ENCODE measurements at regions not wholly inside any gene's neighbourhood (a gene's known extent, or its start where the extent isn't known, plus 50 kb on each side); places are given as distances from the start of the nearest gene placed in this dataset.

GRCh38 chr14:61860294-61860918, 98.2 kb downstream of the SNAPC1 start:
- TF ChIP-seq CTCF (IDR thresholded peaks at IDR 0.05; ENCODE audit: insufficient read depth, low read length, poor library complexity, severe bottlenecking) (peak; percentile 73), EZH2phosphoT487 (conservative IDR thresholded peaks at IDR 0.05; ENCODE audit: low read length) (no peak)

Data from SU-DHL-6 (cell line).